Endothelial cell of umbilical vein (primary cell): ENCODE measurements at regions not wholly inside any gene's neighbourhood (a gene's known extent, or its start where the extent isn't known, plus 50 kb on each side); places are given as distances from the start of the nearest gene placed in this dataset.

ENCODE experiments used
- BruUV-seq: library from RNA; stranded (reverse); fragments of 400-500 nt; replicated peaks from 2 replicates; lab custom pipeline; 2021; lab: Mats Ljungman, UMichigan
- CTCF ChIA-PET: fragments of 300-600, 350-600 bp; sonication (Branson Sonifier 250); formaldehyde crosslinking; loops from one replicate; lab custom pipeline; 2021; ENCODE audit warnings: antibody characterized with exemption, inconsistent platforms; lab: Charles Lee
- POLR2A ChIA-PET: fragments of 300-600, 350-600 bp; sonication (Branson Sonifier 250); formaldehyde crosslinking; loops from one replicate; lab custom pipeline; 2021; ENCODE audit warnings: antibody characterized with exemption, inconsistent platforms; lab: Charles Lee
- DNase-seq: peaks from one replicate; pipeline ENCODE4 v3.0.0-alpha.2; 2011; ENCODE audit warnings: low read depth, low spot score
- FAIRE-seq: peaks from 2 replicates; lab custom pipeline; 2011; peaks lifted over from hg19 to GRCh38; lab: Jason Lieb, UNC
- H2AFZ ChIP-seq: 2 replicates; pipeline ENCODE4 v1.6.0; 2012; ENCODE audit warnings: low read depth, low read length, control low read depth, inconsistent platforms
- H3K27ac ChIP-seq: 2 replicates; pipeline ENCODE4 v1.5.1; 2011; ENCODE audit warnings: low read depth, mild to moderate bottlenecking, control low read depth, low read length, moderate library complexity; ENCODE audit not compliant: insufficient read depth
- H3K27me3 ChIP-seq, 2 experiments: 2 replicates each; pipeline versions ENCODE4 v1.6.0 to v1.6.1; 2011; ENCODE audit warnings: low read length in 2 of 2, mixed read lengths in 1 of 2; ENCODE audit not compliant: control insufficient read depth in 2 of 2, insufficient read depth in 2 of 2
- H3K36me3 ChIP-seq, 2 experiments: 2 replicates in 1 of 2; 3 replicates in 1 of 2; pipeline ENCODE4 v1.5.1; 2011; ENCODE audit warnings: low read length in 2 of 2, mild to moderate bottlenecking in 1 of 2, moderate library complexity in 1 of 2; ENCODE audit not compliant: control insufficient read depth in 2 of 2, insufficient read depth in 2 of 2; ENCODE audit errors: extremely low read depth in 1 of 2
- H3K4me1 ChIP-seq: 3 replicates; pipeline ENCODE4 v1.5.1; 2011; ENCODE audit warnings: mild to moderate bottlenecking, low read length; ENCODE audit not compliant: control insufficient read depth, insufficient read depth; ENCODE audit errors: extremely low read depth
- H3K4me2 ChIP-seq: 2 replicates; pipeline ENCODE4 v1.6.1; 2011; ENCODE audit warnings: low read length, control low read depth, mixed read lengths; ENCODE audit not compliant: insufficient read depth
- H3K4me3 ChIP-seq, 3 experiments: fragments of 200-600 bp in 1 of 3; sonication (generic), shearing (Covaris generic) in 1 of 3; replicated peaks in 1 of 3; 2 replicates each; pipeline ENCODE4 v1.5.1; 2011 to 2016; ENCODE audit warnings: control low read depth in 3 of 3, low read length in 3 of 3, mild to moderate bottlenecking in 2 of 3, inconsistent platforms in 1 of 3, low read depth in 1 of 3, moderate library complexity in 1 of 3; ENCODE audit not compliant: insufficient read depth in 1 of 3
- H3K79me2 ChIP-seq: 2 replicates; pipeline ENCODE4 v1.6.0; 2012; ENCODE audit warnings: low read length, inconsistent platforms; ENCODE audit not compliant: control insufficient read depth, insufficient read depth
- H3K9ac ChIP-seq: replicated peaks from 2 replicates; pipeline ENCODE3; 2011; ENCODE audit warnings: low read length, control low read depth; ENCODE audit not compliant: insufficient read depth; ENCODE audit errors: extremely low read depth
- H3K9me1 ChIP-seq: replicated peaks from 3 replicates; pipeline ENCODE4 v1.6.0; 2011; ENCODE audit warnings: mild to moderate bottlenecking, low read length; ENCODE audit not compliant: control insufficient read depth, insufficient read depth; ENCODE audit errors: extremely low read depth
- H3K9me3 ChIP-seq: replicated peaks from 2 replicates; pipeline ENCODE4 v1.5.1; 2012; ENCODE audit warnings: low read length, inconsistent platforms; ENCODE audit not compliant: control insufficient read depth, insufficient read depth
- H4K20me1 ChIP-seq: replicated peaks from 2 replicates; pipeline ENCODE3; 2011; ENCODE audit warnings: mild to moderate bottlenecking, low read length; ENCODE audit not compliant: control insufficient read depth, insufficient read depth; ENCODE audit errors: extremely low read depth
- CTCF ChIP-seq, 2 donors: IDR thresholded peaks; 1 replicate in 1 of 2; 2 replicates in 1 of 2; pipeline ENCODE4 v1.5.1; 2011; ENCODE audit warnings: low read length in 2 of 2, mild to moderate bottlenecking in 2 of 2, moderate library complexity in 2 of 2, control low read depth in 1 of 2, inconsistent platforms in 1 of 2, low read depth in 1 of 2; ENCODE audit not compliant: insufficient read depth in 1 of 2; ENCODE audit errors: extremely low read depth in 1 of 2
- EZH2 ChIP-seq: IDR thresholded peaks from 2 replicates; pipeline ENCODE4 v1.6.1; 2012; ENCODE audit warnings: borderline replicate concordance, low read depth, mild to moderate bottlenecking, moderate library complexity, low read length, inconsistent platforms; ENCODE audit not compliant: severe bottlenecking
- GATA2 ChIP-seq: IDR thresholded peaks from 2 replicates; pipeline ENCODE4 v1.7.0; 2011; ENCODE audit warnings: low read depth, mild to moderate bottlenecking, moderate library complexity, mixed read lengths, low read length; ENCODE audit not compliant: insufficient read length, insufficient read depth
- dilution Hi-C: fragments of 300-500 bp; cut with MboI; formaldehyde crosslinking; loops from one replicate; pipeline ENCODE4 v1.15.0; 2019; ENCODE audit warnings: low sequenced_read_pairs; ENCODE audit not compliant: extremely low pct_ligation_motif_present
- intact Hi-C: fragments of 100-400 bp; cut with micrococcal nuclease; formaldehyde crosslinking; loops from one replicate; pipeline ENCODE4 v1.10.0; 2022

GRCh38 chr2:186991766-186992417 lies 142.9 kb upstream of the ZSWIM2 start:
- Histone ChIP-seq H3K9me1 (no peaks in the 10 kb centered on the region), H2AFZ (peak overlapping the region; percentile 20), H3K27ac (no peak overlapping the region), H3K4me2 (no peak overlapping the region), H3K79me2 (no peaks in the 10 kb centered on the region), H3K9me3 (no peaks in the 10 kb centered on the region), H4K20me1 (no peaks in the 10 kb centered on the region), H3K4me1 (peaks cover 25% of the 10 kb centered on the region), H3K4me3 (no peak overlapping the region), H3K27me3 (no peaks in the 10 kb centered on the region), H3K9ac (no peak overlapping the region), H3K36me3 (no peaks in the 10 kb centered on the region)
- intact Hi-C loops: loop anchor here (1.0 to 2.0 kb wide), 4 partner anchors 129 to 461 kb away; no protein-coding TSS in a partner anchor
- ChIA-PET CTCF (interaction anchor here (0.9 to 2.8 kb wide), 19 partner anchors 9 to 461 kb away, joined by 3 to 16 read pairs (median 4); partner anchors contain the start of gene CALCRL), POLR2A (no interaction called here)
- dilution Hi-C loops: no loop called here
- BruUV-seq: no TSS peak
- TF ChIP-seq CTCF (IDR thresholded peaks at IDR 0.05; ENCODE audit: extremely low read depth in 1 of 2, insufficient read depth in 1 of 2, low read depth in 1 of 2, low read length in 2 of 2) (peak; percentile 0 to 9), EZH2 (no peak)
- peak; percentile 43 for FAIRE-seq
- peak; percentile 74 for DNase-seq

GRCh38 chr2:186984966-186985365 lies 136.0 kb upstream of the ZSWIM2 start:
- H3K27me3 ChIP-seq: no peaks in the 10 kb centered on the region
- H4K20me1 ChIP-seq: no peaks in the 10 kb centered on the region
- H3K9me3 ChIP-seq: no peaks in the 10 kb centered on the region
- H3K4me2 ChIP-seq: no peak overlapping the region
- FAIRE-seq: no peak
- no peak overlapping the region for H2AFZ ChIP-seq
- CTCF ChIA-PET: no interaction called here
- dilution Hi-C loops: no loop called here
- no peak overlapping the region for H3K4me3 ChIP-seq
- BruUV-seq: no TSS peak
- no peak overlapping the region for H3K9ac ChIP-seq
- POLR2A ChIA-PET: no interaction called here
- no peaks in the 10 kb centered on the region for H3K79me2 ChIP-seq
- H3K27ac ChIP-seq: no peak overlapping the region
- TF ChIP-seq GATA2 (no peak), CTCF (IDR thresholded peaks at IDR 0.05; ENCODE audit: extremely low read depth in 1 of 2, insufficient read depth in 1 of 2, low read depth in 1 of 2, low read length in 2 of 2) (no peak)
- intact Hi-C loops: no loop called here
- no peaks in the 10 kb centered on the region for H3K4me1 ChIP-seq
- H3K9me1 ChIP-seq: no peaks in the 10 kb centered on the region
- no peaks in the 10 kb centered on the region for H3K36me3 ChIP-seq
- no peak for DNase-seq
